OCI-LY3 (cell line): ENCODE measurements at regions not wholly inside any gene's neighbourhood (a gene's known extent, or its start where the extent isn't known, plus 50 kb on each side); places are given as distances from the start of the nearest gene placed in this dataset.

ENCODE experiments used
- H2AFZ ChIP-seq: fragments of 200-600, 300-600 bp; shearing (Covaris generic); 2 replicates; pipeline ENCODE4 v1.6.0; 2014; ENCODE audit warnings: antibody characterized with exemption, low read depth, low read length
- H3K27ac ChIP-seq: fragments of 200-600, 300-600 bp; sonication (generic); 2 replicates; pipeline ENCODE4 v1.5.1; 2014; ENCODE audit warnings: mild to moderate bottlenecking, low read length, moderate library complexity, mixed read lengths
- H3K27me3 ChIP-seq: fragments of 200-600, 300-600 bp; sonication (generic); 2 replicates; pipeline ENCODE4 v1.6.1; 2014; ENCODE audit warnings: low read depth, low read length, mixed read lengths
- H3K36me3 ChIP-seq: fragments of 200-600, 300-600 bp; sonication (generic); replicated peaks from 2 replicates; pipeline ENCODE3; 2014; ENCODE audit warnings: low read depth, low read length, mixed read lengths
- H3K4me1 ChIP-seq: fragments of 300-600, 200-600 bp; sonication (generic); 2 replicates; pipeline ENCODE4 v1.6.1; 2014; ENCODE audit warnings: low read length, mixed read lengths
- H3K4me2 ChIP-seq: fragments of 200-600, 300-600 bp; sonication (generic); 2 replicates; pipeline ENCODE4 v1.6.1; 2014; ENCODE audit warnings: low read length, mixed read lengths
- H3K4me3 ChIP-seq: fragments of 300-600, 200-600 bp; sonication (generic); 2 replicates; pipeline ENCODE4 v1.5.1; 2014; ENCODE audit warnings: antibody characterized with exemption, mild to moderate bottlenecking, low read length, moderate library complexity
- H3K79me2 ChIP-seq: fragments of 300-600, 200-600 bp; shearing (Covaris generic); 2 replicates; pipeline ENCODE4 v1.6.1; 2014; ENCODE audit warnings: mild to moderate bottlenecking, low read length, mixed read lengths
- H3K9ac ChIP-seq: fragments of 300-600, 200-600 bp; shearing (Covaris generic); 2 replicates; pipeline ENCODE4 v1.6.0; 2014; ENCODE audit warnings: mild to moderate bottlenecking, low read length, moderate library complexity
- H3K9me3 ChIP-seq: fragments of 200-600, 300-600 bp; shearing (Covaris generic); 2 replicates; pipeline ENCODE4 v1.6.1; 2014; ENCODE audit warnings: low read length, mixed read lengths; ENCODE audit not compliant: insufficient read depth
- H4K20me1 ChIP-seq: fragments of 200-600, 300-600 bp; sonication (generic); 2 replicates; pipeline ENCODE4 v1.6.1; 2016; ENCODE audit warnings: low read length, mixed read lengths; ENCODE audit not compliant: insufficient read depth
- CTCF ChIP-seq: fragments of 200-600, 300-600 bp; sonication (generic); IDR thresholded peaks from 2 replicates; pipeline ENCODE4 v1.5.1; 2014; ENCODE audit warnings: antibody characterized with exemption, low read length, low read depth
- EZH2phosphoT487 ChIP-seq: fragments of 200-600 bp; shearing (Covaris generic); IDR thresholded peaks from 2 replicates; pipeline ENCODE4 v1.6.1; 2018; ENCODE audit warnings: antibody characterized with exemption, mixed run types, low read depth

DNA sequence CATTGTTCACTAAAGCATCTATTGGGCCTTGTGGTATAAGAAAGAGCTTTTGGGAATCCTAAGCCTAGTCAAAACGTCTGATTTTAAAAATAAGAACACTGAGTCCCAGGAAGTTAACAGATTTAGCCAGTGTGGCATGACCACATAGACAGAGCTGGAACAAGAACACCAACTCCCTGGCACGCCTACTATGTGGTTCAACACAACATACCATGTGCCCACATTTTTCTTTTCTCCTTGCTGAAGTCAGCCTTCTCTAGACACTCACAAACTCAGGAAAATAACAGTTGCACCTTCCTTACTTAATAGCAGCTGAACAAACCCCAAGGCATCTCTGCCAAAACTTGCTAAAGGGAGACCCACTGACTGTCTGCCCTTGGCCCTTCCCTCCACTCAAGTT lies 124.8 kb downstream of the C1D start:
- TF ChIP-seq EZH2phosphoT487: no peak
- no peak for TF ChIP-seq CTCF
- Histone ChIP-seq H2AFZ (no peak overlapping the region), H3K4me3 (no peak overlapping the region), H3K4me1 (no peaks in the 10 kb centered on the region), H3K27ac (no peak overlapping the region), H4K20me1 (no peaks in the 10 kb centered on the region), H3K9me3 (no peaks in the 10 kb centered on the region), H3K4me2 (no peak overlapping the region), H3K79me2 (no peaks in the 10 kb centered on the region), H3K36me3 (no peaks in the 10 kb centered on the region), H3K9ac (no peak overlapping the region), H3K27me3 (no peaks in the 10 kb centered on the region)

GRCh38 chr2:67945056-67945455 lies 117.7 kb downstream of the C1D start:
- Histone ChIP-seq H3K9ac (no peak overlapping the region), H3K4me1 (no peaks in the 10 kb centered on the region), H2AFZ (no peak overlapping the region), H3K27ac (no peak overlapping the region), H3K9me3 (no peaks in the 10 kb centered on the region), H3K4me2 (no peak overlapping the region), H3K27me3 (peaks cover 11% of the 10 kb centered on the region), H4K20me1 (no peaks in the 10 kb centered on the region), H3K79me2 (no peaks in the 10 kb centered on the region), H3K4me3 (no peak overlapping the region), H3K36me3 (no peaks in the 10 kb centered on the region)
- TF ChIP-seq EZH2phosphoT487: no peak
- TF ChIP-seq CTCF: no peak

- H3K4me2 ChIP-seq: no peak overlapping the region
- no peak overlapping the region for H3K4me3 ChIP-seq
- no peaks in the 10 kb centered on the region for H4K20me1 ChIP-seq
- H2AFZ ChIP-seq: no peak overlapping the region
- TF ChIP-seq CTCF: no peak
- no peak for TF ChIP-seq EZH2phosphoT487
- no peak overlapping the region for H3K9ac ChIP-seq
- H3K79me2 ChIP-seq: no peaks in the 10 kb centered on the region
- no peak overlapping the region for H3K27ac ChIP-seq
- no peaks in the 10 kb centered on the region for H3K36me3 ChIP-seq
- H3K27me3 ChIP-seq: peaks cover 11% of the 10 kb centered on the region
- no peaks in the 10 kb centered on the region for H3K4me1 ChIP-seq
- H3K9me3 ChIP-seq: no peaks in the 10 kb centered on the region
Observed at GRCh38 chr2:67945940-67946339, 116.9 kb downstream of the C1D start.

DNA sequence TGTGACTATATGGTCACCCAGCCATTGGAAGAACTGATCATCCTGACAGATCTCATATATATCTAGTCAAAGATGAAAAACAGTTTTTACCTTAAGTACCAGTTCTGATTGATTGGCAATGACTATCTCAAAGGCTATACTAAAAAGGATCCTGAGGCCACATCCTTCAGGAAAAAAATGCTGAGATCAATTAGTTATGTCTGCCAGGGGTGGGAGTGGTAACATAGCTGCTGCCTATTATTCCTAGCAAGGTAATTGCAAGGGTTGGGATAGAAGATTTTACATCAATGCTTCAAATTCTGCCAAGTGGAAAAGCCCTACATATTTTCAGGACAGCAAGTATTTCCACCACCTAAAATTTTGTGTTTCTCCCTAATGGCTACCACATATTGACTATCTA lies 114.7 kb downstream of the C1D start:
- peaks cover 11% of the 10 kb centered on the region for H3K27me3 ChIP-seq
- H2AFZ ChIP-seq: no peak overlapping the region
- no peak overlapping the region for H3K27ac ChIP-seq
- no peaks in the 10 kb centered on the region for H3K36me3 ChIP-seq
- H4K20me1 ChIP-seq: no peaks in the 10 kb centered on the region
- H3K9me3 ChIP-seq: no peaks in the 10 kb centered on the region
- no peak overlapping the region for H3K4me3 ChIP-seq
- H3K4me2 ChIP-seq: no peak overlapping the region
- H3K4me1 ChIP-seq: peaks cover 7% of the 10 kb centered on the region
- no peak overlapping the region for H3K9ac ChIP-seq
- no peaks in the 10 kb centered on the region for H3K79me2 ChIP-seq
- TF ChIP-seq CTCF: no peak
- TF ChIP-seq EZH2phosphoT487: no peak
